Right kidney (tissue), 1 donor: ENCODE measurements at regions not wholly inside any gene's neighbourhood (a gene's known extent, or its start where the extent isn't known, plus 50 kb on each side); places are given as distances from the start of the nearest gene placed in this dataset.

ENCODE experiments used
- DNase-seq: peaks from one replicate; pipeline ENCODE4 v3.0.0-alpha.2; 2016

DNA sequence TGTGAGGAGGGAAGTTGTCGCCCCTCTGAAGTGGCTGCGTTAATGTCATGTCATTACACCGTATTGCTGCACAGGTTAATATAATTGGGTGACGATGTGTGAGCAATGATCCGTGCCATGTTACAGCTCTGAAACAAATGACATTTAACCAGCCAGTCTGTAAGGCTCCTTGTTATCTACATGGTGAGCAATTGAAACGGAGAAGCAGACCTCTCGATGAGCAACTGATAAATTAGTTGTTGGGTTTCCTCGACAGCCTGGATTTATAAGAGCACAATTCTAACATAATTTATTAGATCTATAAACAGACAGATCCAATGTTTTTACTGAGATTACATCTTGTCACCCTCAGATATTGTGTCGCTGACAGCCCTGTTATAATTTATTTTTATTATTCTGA lies 49.9 kb upstream of the MAFB start:
- no peak for DNase-seq

DNA sequence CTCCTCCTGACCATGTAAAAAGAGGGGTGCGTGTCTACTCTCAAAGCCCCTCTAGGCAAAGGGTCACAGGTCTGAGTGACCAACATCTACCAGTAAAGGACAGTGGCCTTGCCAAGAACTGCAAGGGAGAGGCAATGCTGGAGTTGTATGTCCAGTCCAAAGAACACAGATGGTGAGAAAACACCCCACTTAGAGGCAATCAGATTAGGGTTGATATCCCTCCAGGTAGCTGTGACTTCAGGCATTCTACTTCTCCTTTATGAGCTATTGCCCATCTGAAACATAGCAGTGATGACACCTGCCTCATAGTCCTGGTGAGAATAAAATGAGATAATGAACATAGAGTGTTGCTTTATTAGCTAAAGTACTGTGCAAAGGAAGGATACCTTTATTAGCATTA lies 50.8 kb upstream of the MAFB start:
- DNase-seq, result no peak

GRCh38 chr20:40741507-40742106 lies 52.6 kb upstream of the MAFB start:
- no peak for DNase-seq

DNA sequence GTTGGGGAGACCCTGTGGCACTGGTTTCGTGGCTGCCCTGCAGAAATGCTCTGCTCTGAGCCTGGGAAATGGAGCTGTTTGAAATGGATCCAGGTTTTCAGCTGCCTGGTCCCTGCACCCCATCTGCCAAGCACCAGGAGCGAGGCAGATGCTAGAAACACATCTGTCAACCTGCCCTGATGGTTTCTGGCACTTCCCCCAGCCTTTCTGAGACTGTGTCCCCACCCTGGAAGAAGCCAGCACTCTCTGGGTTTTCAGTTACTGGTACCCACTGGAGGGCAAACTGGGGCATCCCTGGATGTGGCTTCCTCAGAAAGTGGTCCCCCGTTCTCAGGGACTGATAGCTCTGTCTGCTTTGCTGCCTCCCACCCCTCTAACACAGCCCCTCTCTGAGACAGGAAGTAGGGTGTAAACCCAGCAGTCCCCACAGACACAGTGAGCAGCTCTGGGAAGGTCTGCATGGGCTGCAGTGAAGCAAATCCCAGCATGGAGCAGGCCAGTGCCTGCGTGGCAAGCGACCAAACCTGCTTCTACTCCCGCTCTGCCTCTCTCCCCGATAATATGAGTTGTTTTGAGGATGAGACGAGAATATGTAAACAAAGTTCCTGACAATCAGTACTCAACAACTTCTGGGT lies 54.2 kb upstream of the MAFB start:
- DNase-seq, result no peak

DNA sequence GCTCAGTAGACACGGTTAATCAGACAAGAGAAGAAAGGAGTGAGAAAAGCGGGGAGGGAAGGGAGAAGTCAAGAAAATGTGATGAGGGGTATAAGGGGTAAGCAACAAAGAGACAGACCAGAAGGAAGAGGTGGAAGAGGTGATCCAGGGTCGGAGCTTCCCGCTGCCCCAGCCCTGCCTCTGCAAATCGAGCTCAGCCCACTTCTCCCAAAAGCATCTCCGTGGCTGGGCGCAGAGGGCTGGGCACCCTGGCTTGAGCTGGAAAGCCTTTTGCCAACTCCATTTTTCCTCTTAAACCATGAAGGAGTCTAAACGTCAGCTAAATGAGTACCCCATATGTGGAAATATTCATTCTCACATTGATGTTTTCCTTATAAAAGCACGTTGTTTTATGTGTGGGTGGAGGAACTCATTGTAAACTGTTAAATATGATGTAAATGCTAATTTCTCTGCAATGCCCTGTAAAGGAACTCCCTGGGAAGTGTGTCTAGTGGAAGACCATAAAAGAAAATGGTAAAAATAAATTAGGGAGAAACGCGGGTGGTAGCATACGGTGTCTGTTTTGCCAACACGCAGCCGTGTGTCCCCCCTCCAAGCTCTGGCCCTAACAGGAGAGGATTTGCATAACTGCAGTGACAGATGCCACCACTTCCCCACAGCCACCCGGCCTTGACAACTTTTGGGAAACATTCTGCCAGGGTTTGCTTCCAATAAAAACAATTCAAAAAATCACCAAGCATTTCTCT lies 55.2 kb upstream of the MAFB start:
- DNase-seq, result no peak

DNA sequence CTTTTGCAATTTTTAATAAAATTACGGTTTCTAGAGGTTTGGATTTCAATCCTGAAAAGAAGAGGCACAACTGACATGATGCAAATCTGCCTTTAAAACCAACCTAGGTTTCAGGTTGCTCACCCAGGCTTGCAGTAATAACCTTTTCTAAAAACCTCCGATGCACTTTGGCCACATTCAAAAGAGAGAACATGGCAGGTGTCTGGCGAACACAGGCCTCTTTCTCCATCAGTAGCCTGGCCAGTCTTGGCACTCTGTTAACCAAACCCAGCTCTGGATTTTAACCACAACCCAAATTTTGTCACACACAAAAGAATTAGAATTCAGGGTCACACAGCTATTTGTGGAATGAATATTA lies 55.8 kb upstream of the MAFB start:
- DNase-seq, result no peak

GRCh38 chr20:40746251-40746650 lies 57.2 kb upstream of the MAFB start:
- DNase-seq, result no peak

DNA sequence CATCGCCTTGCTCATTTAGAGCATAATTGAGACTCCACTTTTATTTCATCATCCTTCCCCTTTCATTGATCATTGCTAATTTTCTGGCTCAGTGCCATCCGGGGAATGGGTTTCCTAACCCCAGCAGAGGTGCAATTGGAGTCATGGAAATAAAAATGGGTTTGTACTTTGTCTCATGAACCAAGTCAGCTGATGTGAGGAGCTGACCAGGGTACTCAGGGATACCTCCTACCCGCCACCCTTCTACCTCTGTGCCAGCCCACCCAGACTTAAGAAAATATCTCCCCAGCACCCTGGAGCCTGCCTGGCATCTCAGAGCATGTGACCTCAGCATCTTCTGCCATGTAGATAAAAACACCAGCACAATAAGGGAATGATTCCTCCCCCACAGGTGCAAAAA lies 59.1 kb upstream of the MAFB start:
- no peak for DNase-seq

DNA sequence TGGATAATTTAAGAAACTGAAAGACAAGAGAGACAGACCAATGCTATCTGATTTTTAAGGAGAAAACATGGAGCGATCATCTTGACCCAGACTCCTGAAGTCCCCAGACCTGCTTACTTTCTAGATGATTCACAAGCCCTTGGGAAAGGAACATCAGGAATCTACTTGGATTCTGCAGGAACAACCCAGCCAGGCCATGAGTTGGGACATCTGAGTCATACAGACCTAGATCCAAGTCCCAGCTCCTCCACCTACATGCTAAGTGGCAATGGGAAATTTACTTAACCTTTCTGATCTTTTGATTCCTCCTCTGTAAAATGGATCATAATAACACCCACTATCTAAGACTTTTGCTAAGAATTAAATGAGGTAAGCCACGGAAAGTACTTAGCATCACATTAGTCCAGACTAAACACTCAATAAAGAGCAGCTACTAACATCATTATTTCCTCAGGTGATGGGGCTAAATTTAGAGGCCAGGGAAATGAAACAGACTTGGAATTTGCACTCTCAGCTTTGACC lies 61.0 kb upstream of the MAFB start:
- no peak for DNase-seq

DNA sequence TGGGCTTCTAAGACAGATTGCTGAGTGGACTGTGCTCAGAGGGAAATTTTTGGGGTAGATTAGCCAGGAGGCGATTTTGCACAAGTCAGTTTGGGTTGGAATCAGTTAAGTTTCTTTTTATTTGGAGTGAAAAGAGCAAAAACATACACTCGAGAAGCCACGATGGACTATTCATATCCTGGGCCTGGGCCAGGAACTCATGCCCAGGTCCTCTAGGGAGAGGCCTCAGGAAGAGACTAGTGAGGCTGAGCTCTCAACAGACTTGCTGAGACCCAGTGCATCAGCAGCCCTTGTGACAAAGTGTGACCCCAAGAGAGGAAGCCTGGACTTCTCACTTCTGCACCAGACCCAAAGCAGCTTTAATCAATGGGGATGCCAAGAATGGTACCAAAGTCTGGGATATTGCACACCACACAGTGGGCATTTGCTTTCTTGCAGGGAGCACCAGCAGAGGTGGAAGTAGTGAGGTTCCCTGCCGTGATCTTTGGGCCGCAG lies 61.6 kb upstream of the MAFB start:
- DNase-seq, result no peak

DNA sequence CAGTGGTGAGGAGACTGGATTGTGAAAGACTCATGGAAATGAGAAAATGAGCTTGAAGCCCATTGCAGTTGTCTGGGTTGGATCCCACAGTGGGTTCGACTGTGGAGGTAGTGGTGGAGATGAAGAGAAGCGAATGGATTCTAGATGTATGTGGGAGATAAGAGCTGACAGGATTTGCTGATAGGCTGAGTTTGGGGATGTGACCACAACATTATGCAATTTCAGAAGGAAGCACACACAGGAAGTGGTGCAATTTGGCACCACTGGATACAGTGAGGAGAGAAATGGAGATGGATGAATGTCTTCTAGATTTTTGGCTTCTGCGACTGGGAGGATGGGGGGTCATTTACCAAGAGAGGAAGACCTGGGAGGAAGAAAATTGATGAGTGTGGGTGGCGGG lies 64.4 kb upstream of the MAFB start:
- no peak for DNase-seq

DNA sequence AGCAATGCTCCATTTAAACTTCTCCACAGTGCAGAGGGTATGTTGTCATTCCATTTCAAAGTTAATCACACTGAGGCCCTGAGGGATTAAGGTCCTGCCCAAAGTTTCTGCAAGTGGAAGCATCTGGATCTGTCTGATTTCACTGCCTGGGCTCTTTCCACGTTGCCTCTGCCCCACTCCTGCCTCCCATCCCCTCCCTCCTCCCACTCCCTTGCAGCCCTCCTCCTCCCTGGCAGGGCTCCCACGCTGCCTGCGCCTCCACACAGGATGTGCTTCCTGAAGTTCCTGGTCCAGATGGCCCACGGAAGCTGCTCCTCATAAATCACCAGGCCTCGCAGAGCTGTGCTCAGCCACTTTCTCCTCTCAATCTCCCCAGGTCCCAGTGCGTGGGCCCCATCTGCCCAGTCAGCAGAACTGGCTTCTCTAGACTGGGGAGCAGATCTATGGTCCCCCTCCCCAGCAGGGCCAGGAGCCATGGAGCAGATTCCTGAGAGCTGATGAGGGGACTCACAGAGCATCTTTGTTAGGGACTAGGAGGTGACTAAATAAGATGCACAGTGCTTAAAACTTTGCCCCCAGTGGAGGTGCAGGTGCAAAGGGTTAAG lies 65.4 kb upstream of the MAFB start:
- no peak for DNase-seq

DNA sequence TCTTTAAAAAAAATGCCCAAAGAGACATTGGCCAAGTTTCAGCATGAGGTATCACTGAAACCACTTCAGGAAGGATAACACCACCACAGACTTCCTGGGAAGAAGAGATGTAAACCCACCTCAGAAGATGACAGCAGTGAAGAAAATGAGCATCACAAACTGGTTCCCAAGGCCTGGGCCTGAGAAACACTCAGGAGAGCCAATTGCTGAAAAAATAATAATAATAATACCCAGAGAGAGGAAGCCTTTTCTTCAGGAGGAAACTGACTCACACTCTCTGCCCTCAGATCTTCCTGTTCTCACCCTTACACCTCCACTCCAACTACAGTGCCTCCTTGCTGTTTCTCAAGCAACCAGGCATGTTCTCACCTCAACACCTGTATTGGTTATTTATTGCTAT lies 68.1 kb upstream of the MAFB start:
- DNase-seq, result no peak

GRCh38 chr20:40758790-40759189 lies 69.8 kb upstream of the MAFB start:
- DNase-seq, result no peak

- no peak for DNase-seq
Measured at GRCh38 chr20:40760399-40760798, 71.4 kb upstream of the MAFB start.

DNA sequence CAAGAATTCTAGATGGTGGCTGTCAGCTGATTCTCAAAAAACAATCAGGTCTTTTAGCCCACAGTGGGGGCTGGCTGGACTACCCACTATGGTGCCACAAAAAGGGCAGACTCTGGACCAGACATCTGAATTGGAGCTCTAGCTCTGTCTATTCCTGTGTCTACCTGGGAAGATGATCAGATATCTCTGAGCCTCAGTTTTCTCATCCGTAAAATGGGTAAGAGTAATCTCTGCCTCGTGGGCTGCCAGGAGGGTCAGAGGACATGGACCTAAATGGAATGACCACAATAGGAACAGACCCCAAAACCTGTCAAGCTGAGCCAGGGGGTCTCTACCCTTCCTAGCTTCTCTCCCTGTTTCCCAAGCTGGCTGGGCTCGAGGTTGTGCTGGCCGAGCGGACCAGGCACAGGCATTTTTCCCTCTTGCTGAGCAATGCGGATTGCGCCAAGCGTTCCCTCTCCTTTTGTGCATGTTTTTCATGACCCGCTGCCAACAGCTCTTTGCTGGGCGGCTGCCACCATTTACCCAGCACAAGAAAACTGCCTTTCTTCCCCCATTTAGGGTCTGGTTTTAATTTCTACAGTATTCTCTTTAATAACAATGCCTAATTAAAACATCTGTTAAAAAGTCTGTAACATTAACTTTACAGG lies 74.7 kb upstream of the MAFB start:
- no peak for DNase-seq

- DNase-seq, result no peak
Measured at GRCh38 chr20:40765814-40766480, 76.9 kb upstream of the MAFB start.

- no peak for DNase-seq
Measured at GRCh38 chr20:40766790-40767614, 78.0 kb upstream of the MAFB start.

GRCh38 chr20:40767615-40767924 lies 78.5 kb upstream of the MAFB start:
- no peak for DNase-seq

- no peak for DNase-seq
Measured at GRCh38 chr20:40768105-40768504, 79.1 kb upstream of the MAFB start.

DNA sequence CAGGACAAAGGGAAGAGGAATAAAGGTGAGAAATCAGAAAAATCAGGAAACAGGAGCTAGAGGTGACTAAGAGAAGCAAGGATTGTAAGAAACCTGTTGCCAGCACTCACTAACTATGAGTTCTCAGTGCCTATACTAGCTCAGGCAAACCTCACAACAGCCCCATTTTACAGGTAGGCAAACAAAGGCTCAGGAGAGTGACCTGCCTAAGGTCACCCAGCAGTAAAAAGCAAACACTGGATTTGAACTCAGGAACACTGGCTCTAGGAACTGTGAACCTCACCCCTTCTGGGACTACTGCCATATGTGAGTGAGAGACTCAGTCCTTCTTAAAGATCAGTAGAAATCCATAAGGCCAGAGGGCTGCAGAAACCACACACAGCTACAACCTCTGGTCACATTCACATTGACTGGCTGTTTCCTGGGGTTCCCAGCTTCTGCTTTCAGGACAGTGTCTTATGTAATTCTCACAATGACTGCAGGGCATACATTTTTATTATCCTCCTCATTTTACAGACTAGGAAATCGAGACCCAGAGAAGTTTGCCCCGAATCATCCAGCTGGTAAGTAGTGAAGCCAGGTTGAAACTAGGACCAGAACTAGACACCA lies 80.7 kb upstream of the MAFB start:
- DNase-seq, result no peak
